ENCODE measurements at regions not wholly inside any gene's neighbourhood (a gene's known extent, or its start where the extent isn't known, plus 50 kb on each side); places are given as distances from the start of the nearest gene placed in this dataset.

DNA sequence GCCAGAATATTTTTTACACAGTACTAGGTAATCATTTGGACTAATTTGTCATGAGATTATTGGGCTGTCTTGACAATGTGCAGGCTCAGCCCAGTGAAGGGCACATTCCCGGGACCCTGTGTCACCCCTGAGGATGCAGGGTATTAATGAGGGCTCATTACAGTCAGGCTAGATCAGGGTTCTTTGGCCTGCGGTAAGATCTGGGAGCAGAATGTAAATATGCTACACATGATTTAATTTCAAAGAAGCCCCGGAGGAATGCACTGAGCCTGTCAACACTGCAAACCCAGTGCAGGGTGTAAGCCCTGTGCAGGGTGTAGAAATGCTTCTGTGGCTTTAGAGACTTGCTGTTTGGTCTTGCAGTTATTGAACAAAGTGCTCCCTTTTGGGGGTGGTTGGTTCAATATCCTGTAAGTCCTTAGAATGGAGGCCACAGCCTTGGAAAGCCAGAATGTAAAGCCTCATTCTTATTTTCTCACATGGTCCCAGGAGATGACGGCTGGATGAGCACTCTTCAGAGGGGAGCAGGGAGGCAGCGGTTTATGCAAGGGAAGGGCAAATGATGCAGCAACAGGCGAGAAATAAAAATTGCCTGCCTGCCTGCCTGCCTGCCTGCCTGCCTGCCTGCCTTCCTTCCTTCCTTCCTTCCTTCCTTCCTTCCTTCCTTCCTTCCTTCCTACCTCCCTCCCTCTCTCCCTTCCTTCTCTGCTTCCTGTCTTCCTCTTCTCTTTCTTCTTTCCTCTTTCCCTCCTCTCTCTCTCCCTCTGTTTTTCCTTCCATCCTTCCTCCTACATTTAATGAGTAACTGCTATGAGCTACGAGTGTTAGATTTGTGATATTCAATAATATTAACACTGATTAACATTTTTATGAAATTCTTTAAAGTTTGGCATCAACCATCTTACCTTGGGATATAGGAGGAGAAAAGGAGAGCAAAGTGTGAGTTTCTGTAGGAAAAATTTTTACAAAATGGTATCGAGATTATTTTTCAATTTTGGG, 148.8 kb downstream of the VAPA start:
- TF ChIP-seq, protein P1, sequence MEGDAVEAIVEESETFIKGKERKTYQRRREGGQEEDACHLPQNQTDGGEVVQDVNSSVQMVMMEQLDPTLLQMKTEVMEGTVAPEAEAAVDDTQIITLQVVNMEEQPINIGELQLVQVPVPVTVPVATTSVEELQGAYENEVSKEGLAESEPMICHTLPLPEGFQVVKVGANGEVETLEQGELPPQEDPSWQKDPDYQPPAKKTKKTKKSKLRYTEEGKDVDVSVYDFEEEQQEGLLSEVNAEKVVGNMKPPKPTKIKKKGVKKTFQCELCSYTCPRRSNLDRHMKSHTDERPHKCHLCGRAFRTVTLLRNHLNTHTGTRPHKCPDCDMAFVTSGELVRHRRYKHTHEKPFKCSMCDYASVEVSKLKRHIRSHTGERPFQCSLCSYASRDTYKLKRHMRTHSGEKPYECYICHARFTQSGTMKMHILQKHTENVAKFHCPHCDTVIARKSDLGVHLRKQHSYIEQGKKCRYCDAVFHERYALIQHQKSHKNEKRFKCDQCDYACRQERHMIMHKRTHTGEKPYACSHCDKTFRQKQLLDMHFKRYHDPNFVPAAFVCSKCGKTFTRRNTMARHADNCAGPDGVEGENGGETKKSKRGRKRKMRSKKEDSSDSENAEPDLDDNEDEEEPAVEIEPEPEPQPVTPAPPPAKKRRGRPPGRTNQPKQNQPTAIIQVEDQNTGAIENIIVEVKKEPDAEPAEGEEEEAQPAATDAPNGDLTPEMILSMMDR (IDR thresholded peaks at IDR 0.05; ENCODE audit: unreplicated experiment): no peak
- Mint-ChIP-seq H3K4me3 (no peak overlapping the region), H3K27me3 (ENCODE audit: low read depth) (no peaks in the 10 kb centered on the region), H3K9me3 (peaks cover 4% of the 10 kb centered on the region), H3K4me1 (peaks cover 67% of the 10 kb centered on the region), H3K36me3 (no peaks in the 10 kb centered on the region), H3K27ac (peak overlapping the region; percentile 86)
- DNase-seq (ENCODE audit: low spot score in 2 of 2, unreplicated experiment in 2 of 2): no peak

DNA sequence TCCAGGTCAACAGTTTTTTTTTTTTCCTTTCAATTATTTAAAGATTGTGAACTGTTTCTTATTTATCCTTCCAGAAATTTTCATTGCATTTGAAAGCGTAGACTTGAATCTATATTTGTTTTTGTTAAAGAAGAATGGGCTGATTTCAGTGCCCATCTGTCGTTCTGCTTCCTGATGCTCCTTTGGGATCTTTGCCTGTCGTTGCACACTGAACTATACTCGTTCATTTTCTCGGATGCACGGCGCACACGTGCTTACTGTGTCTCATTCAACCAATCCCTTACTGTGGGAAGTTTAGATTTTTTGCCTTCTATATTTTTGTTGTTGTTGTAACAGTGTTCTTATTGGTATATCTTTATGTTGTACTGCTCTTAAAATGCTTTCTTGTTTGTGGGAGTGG, 149.7 kb downstream of the VAPA start:
- Mint-ChIP-seq H3K4me1 (peaks cover 66% of the 10 kb centered on the region), H3K36me3 (no peaks in the 10 kb centered on the region), H3K9me3 (peaks cover 4% of the 10 kb centered on the region), H3K27ac (no peak overlapping the region), H3K27me3 (ENCODE audit: low read depth) (no peaks in the 10 kb centered on the region), H3K4me3 (no peak overlapping the region)
- TF ChIP-seq, protein P1 (IDR thresholded peaks at IDR 0.05; ENCODE audit: unreplicated experiment): no peak
- no peak for DNase-seq (ENCODE audit: low spot score in 2 of 2, unreplicated experiment in 2 of 2)

DNA sequence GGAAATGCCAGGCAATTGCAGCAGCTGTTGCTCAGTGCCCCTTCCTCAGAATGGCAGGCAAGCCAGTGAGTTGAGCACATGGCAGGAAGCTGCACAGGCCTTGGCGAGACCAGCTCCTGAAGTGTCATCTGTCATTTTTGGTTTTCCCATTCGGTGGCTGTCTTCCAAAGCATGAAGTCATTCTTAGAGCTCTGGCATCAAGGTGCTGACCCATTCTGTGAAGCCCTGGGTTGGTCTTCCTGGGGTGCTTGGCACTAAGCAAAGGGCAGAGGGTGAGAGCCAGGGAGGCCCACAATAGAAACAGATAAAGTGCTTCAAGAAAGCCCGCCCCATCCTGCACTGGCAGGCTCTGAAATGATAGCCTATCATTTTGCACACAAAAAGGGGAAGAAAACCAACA, 150.5 kb downstream of the VAPA start:
- peaks cover 61% of the 10 kb centered on the region for H3K4me1 Mint-ChIP-seq
- H3K4me3 Mint-ChIP-seq: no peak overlapping the region
- TF ChIP-seq, protein P1 (IDR thresholded peaks at IDR 0.05; ENCODE audit: unreplicated experiment): no peak
- peaks cover 4% of the 10 kb centered on the region for H3K9me3 Mint-ChIP-seq
- H3K36me3 Mint-ChIP-seq: no peaks in the 10 kb centered on the region
- DNase-seq (ENCODE audit: low spot score in 2 of 2, unreplicated experiment in 2 of 2): no peak
- H3K27me3 Mint-ChIP-seq (ENCODE audit: low read depth): no peaks in the 10 kb centered on the region
- no peak overlapping the region for H3K27ac Mint-ChIP-seq

DNA sequence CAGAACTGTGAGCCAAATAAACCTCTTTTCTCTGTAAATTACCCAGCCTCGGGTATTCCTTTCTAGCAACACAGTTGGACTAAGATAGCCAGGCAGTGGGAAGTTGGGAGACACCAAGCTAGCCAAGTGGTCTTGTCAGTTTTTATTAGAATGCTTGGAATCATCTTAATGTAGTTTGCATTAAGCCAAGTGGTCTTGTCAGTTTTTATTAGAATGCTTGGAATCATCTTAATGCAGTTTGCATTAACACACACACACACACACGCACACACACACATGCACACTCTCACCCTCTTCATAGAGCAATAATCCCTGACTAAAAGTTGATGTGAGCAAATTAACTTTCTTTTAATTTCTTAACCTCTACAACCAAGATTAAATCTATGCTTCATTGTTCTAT, 151.5 kb downstream of the VAPA start:
- no peaks in the 10 kb centered on the region for H3K27me3 Mint-ChIP-seq (ENCODE audit: low read depth)
- H3K9me3 Mint-ChIP-seq: peaks cover 4% of the 10 kb centered on the region
- no peaks in the 10 kb centered on the region for H3K36me3 Mint-ChIP-seq
- no peak overlapping the region for H3K27ac Mint-ChIP-seq
- TF ChIP-seq, protein P1 (IDR thresholded peaks at IDR 0.05; ENCODE audit: unreplicated experiment): no peak
- no peak for DNase-seq (ENCODE audit: low spot score in 2 of 2, unreplicated experiment in 2 of 2)
- peaks cover 51% of the 10 kb centered on the region for H3K4me1 Mint-ChIP-seq
- no peak overlapping the region for H3K4me3 Mint-ChIP-seq

DNA sequence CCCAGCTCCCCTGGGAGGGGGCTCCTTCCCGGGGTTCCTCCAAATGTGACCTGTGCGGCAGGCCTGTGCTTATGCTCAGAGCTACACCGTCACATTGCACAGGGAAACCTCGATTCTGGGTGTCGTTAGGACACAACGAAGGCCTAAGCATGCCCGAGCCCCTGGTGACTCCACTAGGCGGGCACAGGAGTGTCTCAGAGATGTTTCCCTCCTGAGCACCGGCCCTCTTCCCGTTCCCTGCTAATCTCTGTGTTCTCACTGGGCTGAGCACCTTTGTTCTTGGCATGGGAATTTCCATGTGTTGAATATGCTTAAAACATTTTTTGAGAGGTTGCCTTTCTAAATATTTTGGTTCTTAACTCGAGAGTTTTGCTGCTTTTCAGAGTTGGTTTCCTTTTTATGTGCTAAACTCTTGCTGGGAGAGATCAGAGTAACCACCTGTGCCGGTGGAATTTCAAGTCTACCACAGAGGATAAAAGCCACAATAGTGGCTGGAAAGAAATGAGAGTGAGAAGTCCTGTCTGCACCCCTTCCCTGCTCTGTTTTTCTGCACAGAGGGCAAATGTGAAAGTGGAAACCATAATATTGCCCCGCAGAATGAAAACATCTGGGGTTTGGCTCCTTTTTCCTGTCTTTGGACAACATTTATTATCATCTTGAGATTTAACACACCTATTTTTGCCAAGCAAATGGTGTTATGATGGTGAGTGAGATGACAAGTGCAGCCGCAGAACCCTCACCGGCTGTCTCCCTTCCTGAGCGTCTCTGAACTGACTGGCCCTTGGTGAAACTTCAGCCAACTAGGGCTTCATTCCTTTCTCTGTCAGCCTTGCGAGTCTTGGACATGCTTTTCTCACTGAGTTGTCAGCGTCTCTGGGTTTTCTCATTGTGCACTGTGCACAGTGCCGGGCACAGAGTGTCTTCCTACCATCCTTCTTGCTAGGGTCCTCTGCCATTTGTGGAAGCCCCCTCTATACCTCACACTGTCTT, 154.1 kb downstream of the VAPA start:
- H3K27ac Mint-ChIP-seq: no peak overlapping the region
- peaks cover 27% of the 10 kb centered on the region for H3K4me1 Mint-ChIP-seq
- no peaks in the 10 kb centered on the region for H3K36me3 Mint-ChIP-seq
- no peak for DNase-seq (ENCODE audit: low spot score in 2 of 2, unreplicated experiment in 2 of 2)
- H3K4me3 Mint-ChIP-seq: no peak overlapping the region
- TF ChIP-seq, protein P1 (IDR thresholded peaks at IDR 0.05; ENCODE audit: unreplicated experiment): no peak
- H3K27me3 Mint-ChIP-seq (ENCODE audit: low read depth): no peaks in the 10 kb centered on the region
- H3K9me3 Mint-ChIP-seq: peaks cover 4% of the 10 kb centered on the region
